HepG2 (cell line): ENCODE measurements at regions not wholly inside any gene's neighbourhood (a gene's known extent, or its start where the extent isn't known, plus 50 kb on each side); places are given as distances from the start of the nearest gene placed in this dataset.

Experiments used
- ATAC-seq: fragments of 200-7000 bp; cut with Tn5 transposase; 3 replicates; pipeline ENCODE4 v1.9.1; 2020; ENCODE audit warnings: mild to moderate bottlenecking, moderate library complexity
- BruUV-seq: library from RNA; stranded (reverse); fragments of 400-500 nt; replicated peaks from 2 replicates; lab custom pipeline; 2021; lab: Mats Ljungman, UMichigan
- CTCF ChIA-PET: fragments of 300-600 bp; formaldehyde crosslinking; extraction: SDS; loops from one replicate; lab custom pipeline; 2021; ENCODE audit warnings: low total read pairs, inconsistent platforms, low intra/inter-chr PET ratio; lab: Yijun Ruan, JAX
- POLR2A ChIA-PET: fragments of 350-600 bp; sonication (Branson Sonifier 250); formaldehyde crosslinking; loops from one replicate; lab custom pipeline; 2020; ENCODE audit warnings: antibody characterized with exemption, inconsistent platforms; lab: Yijun Ruan, JAX
- DNase-seq: peaks from one replicate; pipeline ENCODE4 v3.0.0-alpha.2; 2015; ENCODE audit warnings: low spot score
- FAIRE-seq: peaks from 3 replicates; lab custom pipeline; 2011; peaks lifted over from hg19 to GRCh38; lab: Jason Lieb, UNC
- H2AFZ ChIP-seq: one replicate; pipeline ENCODE4 v1.6.1; 2011; ENCODE audit warnings: low read length, inconsistent platforms
- H3K27ac ChIP-seq: fragments of 300-600 bp; 3 replicates; pipeline ENCODE4 v1.8.0; 2011; ENCODE audit warnings: mixed run types, mild to moderate bottlenecking, mixed read lengths, low read length, inconsistent platforms; ENCODE audit not compliant: insufficient read depth; ENCODE audit errors: extremely low read length
- H3K27me3 ChIP-seq, 2 experiments: fragments of 200-600 bp in 1 of 2; 2 replicates in 1 of 2; 3 replicates in 1 of 2; pipeline versions ENCODE4 v1.6.0 to v1.8.0; 2011; ENCODE audit warnings: low read length in 2 of 2, mild to moderate bottlenecking in 2 of 2, moderate library complexity in 2 of 2, inconsistent platforms in 1 of 2; ENCODE audit not compliant: insufficient read depth in 2 of 2, control insufficient read depth in 1 of 2
- H3K36me3 ChIP-seq, 2 experiments: fragments of 200-600 bp in 1 of 2; replicated peaks in 1 of 2; 2 replicates in 1 of 2; 3 replicates in 1 of 2; pipeline versions ENCODE4 v1.5.1 to v1.8.0; 2011; ENCODE audit warnings: low read length in 2 of 2, inconsistent platforms in 1 of 2; ENCODE audit not compliant: insufficient read depth in 2 of 2, control insufficient read depth in 1 of 2
- H3K4me1 ChIP-seq: 2 replicates; pipeline ENCODE4 v1.5.1; 2012; ENCODE audit warnings: low read length, inconsistent platforms; ENCODE audit not compliant: insufficient read depth
- H3K4me2 ChIP-seq: 2 replicates; pipeline ENCODE4 v1.6.0; 2011; ENCODE audit warnings: low read depth, low read length, inconsistent platforms
- H3K4me3 ChIP-seq, 3 experiments: fragments of 200-600 bp in 1 of 3; sonication (generic), shearing (Covaris generic) in 1 of 3; replicated peaks in 1 of 3; 2 replicates each; pipeline ENCODE4 v1.5.1; 2011 to 2016; ENCODE audit warnings: low read length in 3 of 3, inconsistent platforms in 2 of 3, low read depth in 2 of 3, mild to moderate bottlenecking in 2 of 3, control low read depth in 1 of 3, mixed read lengths in 1 of 3; ENCODE audit not compliant: insufficient read depth in 1 of 3
- H3K79me2 ChIP-seq: one replicate; pipeline ENCODE4 v1.6.1; 2011; ENCODE audit warnings: low read length, inconsistent platforms; ENCODE audit not compliant: insufficient read depth
- H3K9ac ChIP-seq: 2 replicates; pipeline ENCODE4 v1.6.0; 2011; ENCODE audit warnings: mild to moderate bottlenecking, low read depth, low read length, inconsistent platforms; ENCODE audit not compliant: insufficient read depth
- H3K9me3 ChIP-seq: 2 replicates; pipeline ENCODE4 v1.5.1; 2012; ENCODE audit warnings: mild to moderate bottlenecking, low read length
- H4K20me1 ChIP-seq: 2 replicates; pipeline ENCODE4 v1.6.0; 2011; ENCODE audit warnings: inconsistent platforms, mild to moderate bottlenecking, low read length, moderate library complexity; ENCODE audit not compliant: insufficient read depth
- ATF3 ChIP-seq: sonication (generic); formaldehyde crosslinking; IDR thresholded peaks from 2 replicates; pipeline ENCODE4 v1.4.0; 2020; ENCODE audit warnings: missing genetic modification reagents
- CEBPB ChIP-seq: IDR thresholded peaks from 2 replicates; pipeline ENCODE4 v1.6.1; 2011; ENCODE audit warnings: low read depth, low read length, improper control_type of control experiment, borderline replicate concordance
- DDIT3 ChIP-seq: sonication (generic); formaldehyde crosslinking; IDR thresholded peaks from 2 replicates; pipeline ENCODE4 v1.4.0; 2020; ENCODE audit warnings: mild to moderate bottlenecking, missing genetic modification reagents
- DRAP1 ChIP-seq: IDR thresholded peaks from 2 replicates; pipeline ENCODE4 v1.6.1; 2016; ENCODE audit warnings: missing genetic modification reagents, missing compliant biosample characterization
- E2F5 ChIP-seq: sonication (generic); formaldehyde crosslinking; conservative IDR thresholded peaks from 2 replicates; pipeline ENCODE4 v1.4.0; 2020; ENCODE audit warnings: missing genetic modification reagents
- FOXO1 ChIP-seq: sonication (generic); formaldehyde crosslinking; IDR thresholded peaks from 2 replicates; pipeline ENCODE4 v1.4.0; 2020; ENCODE audit warnings: missing genetic modification reagents
- KDM2A ChIP-seq: sonication (generic); formaldehyde crosslinking; IDR thresholded peaks from 2 replicates; pipeline ENCODE4 v1.4.0; 2020; ENCODE audit warnings: low read depth, missing genetic modification reagents, borderline replicate concordance
- LRRFIP1 ChIP-seq: sonication (generic); formaldehyde crosslinking; conservative IDR thresholded peaks from 2 replicates; pipeline ENCODE4 v1.4.0; 2020; ENCODE audit warnings: missing genetic modification reagents
- MIER2 ChIP-seq: IDR thresholded peaks from 2 replicates; pipeline ENCODE4 v1.6.1; 2016; ENCODE audit warnings: missing biosample characterization, missing genetic modification reagents
- NPAS2 ChIP-seq: sonication (generic); formaldehyde crosslinking; IDR thresholded peaks from 2 replicates; pipeline ENCODE4 v1.8.0; 2022; ENCODE audit warnings: mild to moderate bottlenecking, missing genetic modification reagents, borderline replicate concordance
- RNF2 ChIP-seq: fragments of 450-650 bp; conservative IDR thresholded peaks from 2 replicates; pipeline ENCODE4 v1.6.1; 2016; ENCODE audit warnings: low read depth
- SETDB1 ChIP-seq: sonication (generic); formaldehyde crosslinking; IDR thresholded peaks from 2 replicates; pipeline ENCODE4 v1.5.1; 2020; ENCODE audit warnings: missing genetic modification reagents, mild to moderate bottlenecking, borderline replicate concordance
- ZFAT ChIP-seq: sonication (generic); formaldehyde crosslinking; conservative IDR thresholded peaks from 2 replicates; pipeline ENCODE4 v1.8.1; 2023; ENCODE audit warnings: missing genetic modification reagents, inconsistent platforms
- ZNF160 ChIP-seq: sonication (generic); formaldehyde crosslinking; IDR thresholded peaks from 2 replicates; pipeline ENCODE4 v1.8.0; 2022; ENCODE audit warnings: mild to moderate bottlenecking, inconsistent platforms, missing genetic modification reagents
- ZNF253 ChIP-seq: sonication (generic); formaldehyde crosslinking; IDR thresholded peaks from 2 replicates; pipeline ENCODE4 v1.8.0; 2022; ENCODE audit warnings: mild to moderate bottlenecking, missing genetic modification reagents, borderline replicate concordance
- ZNF724P ChIP-seq: sonication (generic); formaldehyde crosslinking; IDR thresholded peaks from 2 replicates; pipeline ENCODE4 v1.8.0; 2022; ENCODE audit warnings: missing genetic modification reagents, borderline replicate concordance
- WGBS: methylation state at CpG from one replicate; pipeline ENCODE4 v1.1.6; 2017; ENCODE audit warnings: low lambda C conversion rate; 5-methylcytosine and 5-hydroxymethylcytosine counted together
- in situ Hi-C: cut with HindIII; loops from 2 replicates; pipeline ENCODE4 v1.10.0; 2017; ENCODE audit warnings: low pct_unique_long_range_greater_than_20kb; ENCODE audit not compliant: extremely low pct_ligation_motif_present
- intact Hi-C: fragments of 100-400 bp; cut with micrococcal nuclease; formaldehyde crosslinking; loops from one replicate; pipeline ENCODE4 v1.10.0; 2022; ENCODE audit not compliant: unreplicated experiment

- WGBS = 0% methylated on average over 1 of the region's 1 CpG
- no peaks in the 10 kb centered on the region for H3K79me2 ChIP-seq
- ChIA-PET CTCF (no interaction called here), POLR2A (no interaction called here)
- H3K4me3 ChIP-seq = no peak overlapping the region
- no peak for FAIRE-seq
- no peak overlapping the region for H2AFZ ChIP-seq
- H3K4me1 ChIP-seq = no peaks in the 10 kb centered on the region
- no peak for DNase-seq
- in situ Hi-C loops (no loop called here), intact Hi-C loops (no loop called here)
- H3K27ac ChIP-seq = no peak overlapping the region
- no TSS peak for BruUV-seq
- H3K4me2 ChIP-seq = no peak overlapping the region
- no peak for ATAC-seq
- TF ChIP-seq SETDB1 (CRISPR knock-in tag) (no peak), ZNF253 (CRISPR knock-in tag) (no peak), FOXO1 (CRISPR knock-in tag) (no peak), NPAS2 (CRISPR knock-in tag) (no peak), ATF3 (CRISPR knock-in tag) (no peak), DRAP1 (CRISPR knock-in tag) (no peak), ZFAT (no peak), DDIT3 (no peak), ZNF724P (no peak), LRRFIP1 (CRISPR knock-in tag) (no peak), ZNF160 (CRISPR knock-in tag) (no peak), RNF2 (no peak), KDM2A (CRISPR knock-in tag) (no peak), CEBPB (no peak), E2F5 (CRISPR knock-in tag) (no peak), MIER2 (no peak)
- H3K36me3 ChIP-seq = no peaks in the 10 kb centered on the region
- peaks cover 69% of the 10 kb centered on the region for H3K9me3 ChIP-seq
- H3K9ac ChIP-seq = no peak overlapping the region
- H4K20me1 ChIP-seq = no peaks in the 10 kb centered on the region
- no peaks in the 10 kb centered on the region for H3K27me3 ChIP-seq
Measured at GRCh38 chr9:118985851-118986250, 383.4 kb downstream of the BRINP1 start.
